GM18502 (cell line): ENCODE measurements at regions not wholly inside any gene's neighbourhood (a gene's known extent, or its start where the extent isn't known, plus 50 kb on each side); places are given as distances from the start of the nearest gene placed in this dataset.
"Not testable (repeated sequence)": the region's sequence is repeated elsewhere in the genome, so short reads cannot be mapped to it uniquely, and the experiment has no call there.

Experiments
- ATAC-seq: cut with Tn5 transposase; IDR thresholded peaks from one replicate; pipeline ENCODE4 v1.9.1; 2021; ENCODE audit warnings: mild to moderate bottlenecking; ENCODE audit not compliant: unreplicated experiment, poor library complexity

DNA sequence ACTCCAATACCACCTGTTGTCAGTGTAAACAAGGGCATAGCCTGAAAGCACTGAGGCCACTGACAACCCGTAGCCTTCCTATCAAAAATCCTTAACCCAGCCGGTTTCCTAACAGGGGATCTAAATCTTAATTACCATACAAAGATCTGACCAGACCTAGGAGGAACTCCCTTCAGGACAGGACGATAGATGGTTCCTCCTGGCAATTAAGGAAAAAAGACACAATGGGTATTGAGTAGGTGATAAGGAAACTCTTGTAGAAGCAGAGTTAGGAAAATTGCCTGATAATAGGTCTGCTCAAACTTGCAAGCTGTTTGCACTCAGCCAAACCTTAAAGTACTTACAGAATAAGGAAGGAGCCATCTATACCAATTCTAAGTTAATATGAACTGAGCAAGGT is 1517.3 kb upstream of the RAG2 start:
- not testable (repeated sequence) for ATAC-seq

DNA sequence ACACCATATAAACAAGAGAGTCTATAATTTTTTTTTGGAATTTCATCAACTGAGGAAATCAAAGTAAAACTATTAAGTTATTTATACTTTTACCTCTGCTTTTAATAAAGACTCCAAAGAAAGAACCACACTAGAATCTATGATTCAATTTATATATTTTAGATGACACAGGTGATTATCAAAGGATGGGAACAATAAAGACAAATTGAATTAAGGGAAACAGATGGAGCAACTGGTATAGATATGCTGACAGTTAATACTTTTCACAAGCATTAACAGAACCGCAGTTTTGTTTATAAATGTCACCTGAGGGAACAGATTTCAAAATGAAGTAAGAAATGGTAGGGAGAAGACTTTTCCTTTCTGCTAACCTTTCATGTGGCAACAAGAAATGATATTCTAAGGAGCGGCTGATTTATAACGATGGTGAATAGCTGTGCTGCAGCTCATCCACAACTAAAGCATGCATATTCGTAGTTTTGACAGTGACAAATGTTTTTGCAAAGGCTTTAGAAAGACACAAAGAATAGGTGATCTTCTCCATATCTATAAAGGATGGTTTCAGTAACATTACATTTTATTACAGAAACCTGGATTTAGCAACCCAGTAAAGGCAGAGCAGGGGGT is 1502.9 kb upstream of the RAG2 start:
- no peak for ATAC-seq

- ATAC-seq: no peak
Observed at GRCh38 chr11:38095268-38095667, 1497.2 kb upstream of the RAG2 start.

- no peak for ATAC-seq
Observed at GRCh38 chr11:38089726-38090125, 1491.7 kb upstream of the RAG2 start.

DNA sequence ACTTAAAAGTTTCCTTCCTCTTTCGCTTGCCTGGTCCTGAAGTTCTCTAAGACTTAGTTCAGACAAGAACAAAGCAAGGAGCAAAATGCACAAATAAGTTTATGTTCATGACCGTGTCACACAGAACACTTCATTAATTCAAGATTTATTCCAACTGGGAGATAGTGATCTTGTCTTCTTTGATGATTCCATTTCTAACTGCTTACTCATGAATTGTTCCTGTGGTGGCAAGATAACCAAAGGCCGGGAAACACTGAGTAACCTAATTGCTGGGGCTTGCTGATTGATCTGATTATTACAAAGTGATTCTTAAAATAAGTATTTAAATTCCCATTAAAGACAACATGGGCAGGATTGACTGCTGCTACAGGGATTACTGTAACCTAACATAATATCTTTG is 1462.9 kb upstream of the RAG2 start:
- ATAC-seq: no peak

GRCh38 chr11:38060136-38060535 is 1462.1 kb upstream of the RAG2 start:
- ATAC-seq: no peak

GRCh38 chr11:38046571-38047135 is 1448.6 kb upstream of the RAG2 start:
- no peak for ATAC-seq

DNA sequence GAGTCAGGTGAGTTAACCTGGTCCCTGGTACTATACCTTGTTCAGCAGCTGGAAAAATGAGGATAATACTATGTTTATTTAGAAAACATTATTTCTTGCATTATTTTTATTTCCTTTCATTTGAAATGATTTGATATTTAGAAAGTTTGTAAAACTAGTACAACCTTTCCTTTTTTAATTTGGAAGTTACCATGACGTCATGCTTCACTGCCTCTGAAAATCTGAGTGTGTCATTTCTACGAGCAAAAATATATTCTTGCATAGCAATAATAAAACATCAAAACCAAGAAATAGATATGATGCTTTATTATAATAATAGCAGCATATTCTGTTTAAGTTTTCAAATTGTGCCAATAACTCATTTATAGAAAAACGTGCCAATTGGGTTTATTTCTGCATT is 1445.0 kb upstream of the RAG2 start:
- ATAC-seq: no peak

DNA sequence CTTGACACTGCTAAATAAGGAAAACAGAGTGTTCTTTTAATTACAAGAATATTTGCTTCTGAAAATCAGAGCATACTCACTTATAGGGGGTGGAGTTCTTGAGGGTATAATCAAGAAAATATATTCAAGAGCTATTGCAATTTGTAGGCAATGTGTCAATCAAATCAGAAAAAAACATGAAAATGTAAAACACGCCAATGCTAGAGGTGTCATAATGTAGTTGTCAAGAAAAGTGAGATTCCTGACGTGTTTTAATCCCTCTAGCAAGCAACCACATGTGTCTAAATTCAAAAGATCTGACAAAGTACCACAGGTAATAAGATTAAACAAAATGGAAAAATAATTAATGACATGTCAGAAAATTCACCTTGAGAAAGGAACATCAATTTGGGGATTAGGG is 1440.7 kb upstream of the RAG2 start:
- ATAC-seq: no peak

GRCh38 chr11:38019072-38019775 is 1421.2 kb upstream of the RAG2 start:
- no peak for ATAC-seq

GRCh38 chr11:38014405-38014804 is 1416.4 kb upstream of the RAG2 start:
- no peak for ATAC-seq

DNA sequence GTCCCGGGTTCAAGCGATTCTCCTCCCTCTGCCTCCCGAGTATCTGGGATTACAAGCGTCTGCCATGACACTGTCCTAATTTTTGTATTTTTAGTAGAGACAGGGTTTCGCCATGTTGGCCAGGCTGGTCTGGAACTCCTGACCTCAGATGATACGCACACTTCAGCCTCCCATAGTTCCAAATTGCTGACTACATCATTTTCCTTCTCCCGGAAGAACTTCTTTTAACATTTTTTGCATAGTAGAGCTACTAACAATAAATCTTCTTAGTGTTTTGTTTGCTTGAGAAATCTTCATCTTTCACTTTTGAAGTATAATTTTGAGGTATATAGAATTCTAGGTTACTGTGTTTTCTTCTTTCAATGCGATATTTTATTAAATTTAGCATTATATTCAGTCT is 1415.1 kb upstream of the RAG2 start:
- ATAC-seq: no peak

- no peak for ATAC-seq
Observed at GRCh38 chr11:38011496-38011895, 1413.5 kb upstream of the RAG2 start.

GRCh38 chr11:38009932-38010331 is 1411.9 kb upstream of the RAG2 start:
- ATAC-seq: no peak

DNA sequence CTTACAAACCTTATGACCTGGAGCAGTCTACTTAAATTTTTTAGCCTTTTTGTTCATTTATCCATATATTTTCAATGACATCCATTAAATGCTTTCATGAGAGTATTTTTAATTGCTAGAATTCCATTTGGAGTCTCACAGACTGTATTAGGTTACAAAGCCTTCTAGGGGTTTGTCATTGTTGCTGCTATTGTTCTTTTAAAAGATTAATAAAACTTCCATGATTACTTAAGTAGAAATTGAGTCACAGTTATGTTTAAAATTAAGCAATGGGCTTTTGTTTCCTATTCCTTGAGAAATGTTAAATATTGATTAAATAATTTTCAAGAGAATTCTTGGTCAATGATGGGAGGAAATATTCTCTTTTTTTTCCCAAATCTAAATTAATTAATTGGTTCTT is 1408.4 kb upstream of the RAG2 start:
- ATAC-seq: no peak

GRCh38 chr11:38005597-38005996 is 1407.6 kb upstream of the RAG2 start:
- no peak for ATAC-seq

DNA sequence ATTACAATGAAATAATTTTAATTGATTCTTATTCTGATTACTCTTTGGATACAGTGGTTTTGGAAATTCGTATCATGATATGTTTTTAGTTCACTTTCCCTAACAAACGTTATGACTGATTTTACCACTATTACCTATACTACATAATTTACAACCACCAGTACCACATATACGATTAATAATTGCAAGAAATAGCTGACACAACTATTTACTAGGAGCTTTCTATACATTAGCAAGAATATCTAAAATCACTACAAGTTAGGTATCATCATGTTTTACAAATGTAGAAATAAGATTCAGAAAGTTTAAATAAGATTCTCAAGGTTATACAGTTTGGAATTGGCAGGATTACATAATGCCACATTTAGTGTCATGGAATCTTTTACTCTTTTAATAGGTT is 1401.1 kb upstream of the RAG2 start:
- no peak for ATAC-seq

GRCh38 chr11:37995886-37996285 is 1397.8 kb upstream of the RAG2 start:
- ATAC-seq: no peak

DNA sequence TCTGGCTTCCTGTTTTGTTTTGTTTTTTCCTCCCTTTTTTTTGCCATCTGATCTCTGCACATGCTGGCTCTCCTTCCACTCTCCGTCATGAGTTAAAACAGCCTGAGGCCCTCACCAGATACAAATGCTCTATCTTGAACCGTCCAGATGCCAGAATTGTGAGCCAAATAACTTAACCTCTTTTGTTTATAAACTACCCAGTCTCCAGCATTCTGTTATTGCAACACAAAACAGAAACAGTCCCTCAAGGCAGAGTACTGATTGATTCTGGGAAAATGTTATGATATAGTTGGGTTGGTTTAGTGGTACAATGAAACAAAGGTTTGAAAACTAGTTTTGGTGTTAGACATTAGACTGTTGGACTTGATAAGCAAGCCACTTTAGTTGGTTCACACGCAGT is 1390.0 kb upstream of the RAG2 start:
- ATAC-seq: no peak

- no peak for ATAC-seq
Observed at GRCh38 chr11:37984991-37985390, 1387.0 kb upstream of the RAG2 start.

GRCh38 chr11:37978647-37979046 is 1380.6 kb upstream of the RAG2 start:
- ATAC-seq: no peak

GRCh38 chr11:37973941-37974340 is 1375.9 kb upstream of the RAG2 start:
- ATAC-seq: no peak
